Left lung (tissue), 4 donors: ENCODE measurements at regions not wholly inside any gene's neighbourhood (a gene's known extent, or its start where the extent isn't known, plus 50 kb on each side); places are given as distances from the start of the nearest gene placed in this dataset.

Experiments used
- ATAC-seq: fragments of 200-7000 bp; cut with Tn5 transposase; one replicate; pipeline ENCODE4 v1.9.1; 2020; ENCODE audit warnings: moderate library complexity
- DNase-seq, 4 donors: peaks; one replicate each; pipeline ENCODE4 v3.0.0-alpha.2; 2013 to 2020
- H3K27ac ChIP-seq, 2 donors: fragments of 200-600 bp; sonication (generic) in 1 of 2; one replicate each; pipeline versions ENCODE4 v1.5.0 to v1.8.0; 2020 to 2021
- H3K27me3 ChIP-seq, 2 donors: fragments of 200-600 bp; sonication (generic) in 1 of 2; one replicate each; pipeline versions ENCODE4 v1.5.0 to v1.8.0; 2020 to 2021
- H3K36me3 ChIP-seq, 2 donors: fragments of 200-600 bp; sonication (generic) in 1 of 2; one replicate each; pipeline versions ENCODE4 v1.5.0 to v1.8.0; 2020 to 2021
- H3K4me1 ChIP-seq, 2 donors: fragments of 200-600 bp; one replicate each; pipeline ENCODE4 v1.8.0; 2021
- H3K4me3 ChIP-seq, 2 donors: fragments of 200-600 bp; sonication (generic) in 1 of 2; one replicate each; pipeline versions ENCODE4 v1.5.0 to v1.8.0; 2020 to 2021; ENCODE audit warnings: mild to moderate bottlenecking in 1 of 2
- H3K9me3 ChIP-seq, 2 donors: fragments of 200-600 bp; sonication (generic) in 1 of 2; one replicate each; pipeline versions ENCODE4 v1.5.0 to v1.8.0; 2020 to 2021
- CTCF ChIP-seq, 2 donors: fragments of 200-600 bp; sonication (generic) in 1 of 2; IDR thresholded peaks; one replicate each; pipeline versions ENCODE4 v1.5.0 to v1.8.0; 2021; ENCODE audit warnings: antibody characterized with exemption in 2 of 2
- intact Hi-C, 2 donors: fragments of 100-400 bp; cut with DNase I; formaldehyde crosslinking; loops; one replicate each; pipeline versions ENCODE4 v1.11.2 to v1.14.2; 2022
- donor health status: DM: no; HTN: yes; CAD: no.
- donor health status: DM: no; HTN: no; CAD: no.

- Histone ChIP-seq H3K4me1 (no peaks in the 10 kb centered on the region), H3K4me3 (no peak overlapping the region), H3K27ac (no peak overlapping the region), H3K9me3 (no peaks in the 10 kb centered on the region), H3K36me3 (no peaks in the 10 kb centered on the region), H3K27me3 (peaks cover 21 to 88% of the 10 kb centered on the region in 2 donors)
- ATAC-seq (no peak), DNase-seq (no peak)
- no peak for TF ChIP-seq CTCF (IDR thresholded peaks at IDR 0.05)
- intact Hi-C loops = no loop called here
These were observed 290.6 kb downstream of the BMP7 start for GRCh38 chr20:56975838-56976237.

- Histone ChIP-seq H3K36me3 (no peaks in the 10 kb centered on the region), H3K4me1 (no peaks in the 10 kb centered on the region), H3K27me3 (peaks cover 21 to 83% of the 10 kb centered on the region in 2 donors), H3K9me3 (no peaks in the 10 kb centered on the region), H3K4me3 (no peak overlapping the region), H3K27ac (no peak overlapping the region)
- no peak for TF ChIP-seq CTCF (IDR thresholded peaks at IDR 0.05)
- intact Hi-C loops = no loop called here
- no peak for ATAC-seq
- peak in 1 of 4 donors; percentile 49 for DNase-seq
These were observed 290.1 kb downstream of the BMP7 start for GRCh38 chr20:56976336-56976735.

DNA sequence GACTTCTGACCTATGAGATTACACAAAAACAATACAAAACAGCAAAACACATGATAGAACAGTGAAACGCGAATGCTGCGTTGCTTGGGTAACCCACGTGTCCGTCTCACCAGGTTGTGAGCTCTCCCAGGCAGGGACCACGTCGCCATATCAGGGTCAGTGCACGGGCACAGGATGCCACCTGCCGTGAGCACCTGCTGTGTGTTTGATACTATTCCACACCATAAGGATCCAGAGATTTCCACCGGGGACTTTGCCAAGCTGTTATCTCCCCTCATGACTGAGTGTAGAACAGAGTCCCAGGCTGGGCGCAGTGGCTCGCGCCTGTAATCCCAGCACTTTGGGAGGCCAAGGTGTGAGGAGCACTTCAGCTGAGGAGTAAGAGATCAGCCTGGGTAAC, 288.0 kb downstream of the BMP7 start:
- no peaks in the 10 kb centered on the region for H3K4me1 ChIP-seq
- H3K4me3 ChIP-seq = no peak overlapping the region
- H3K9me3 ChIP-seq = no peaks in the 10 kb centered on the region
- no peak for TF ChIP-seq CTCF (IDR thresholded peaks at IDR 0.05)
- H3K27ac ChIP-seq = no peak overlapping the region
- peaks cover 21 to 63% of the 10 kb centered on the region in 2 donors for H3K27me3 ChIP-seq
- ATAC-seq (no peak), DNase-seq (peak in 1 of 4 donors; percentile 35)
- intact Hi-C loops = no loop called here
- H3K36me3 ChIP-seq = no peaks in the 10 kb centered on the region

DNA sequence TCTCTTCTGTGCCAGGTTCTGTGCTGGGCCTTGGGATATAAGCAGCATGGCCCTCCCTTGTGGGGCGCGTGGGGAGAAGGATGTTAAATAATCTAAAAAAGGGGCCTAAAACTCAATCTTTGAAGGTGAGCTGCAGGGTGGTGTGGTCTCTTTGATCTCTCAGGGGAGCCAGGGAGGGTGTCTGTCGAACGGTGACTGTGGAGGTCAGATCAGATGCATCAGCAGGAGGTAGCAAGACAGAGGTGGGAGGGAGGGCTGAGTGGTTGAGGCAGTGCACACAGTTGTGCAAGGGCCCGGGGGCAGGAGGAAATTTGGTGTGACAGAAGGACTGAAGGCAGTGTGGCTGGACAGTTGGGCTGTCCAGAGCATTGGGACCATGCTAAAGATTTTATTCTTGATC, 287.3 kb downstream of the BMP7 start:
- Histone ChIP-seq H3K4me3 (no peak overlapping the region), H3K4me1 (no peaks in the 10 kb centered on the region), H3K36me3 (no peaks in the 10 kb centered on the region), H3K9me3 (peaks cover 0 to 2% of the 10 kb centered on the region in 2 donors), H3K27ac (no peak overlapping the region), H3K27me3 (peaks cover 15 to 57% of the 10 kb centered on the region in 2 donors)
- DNase-seq (no peak), ATAC-seq (no peak)
- intact Hi-C loops = no loop called here
- no peak for TF ChIP-seq CTCF (IDR thresholded peaks at IDR 0.05)

DNA sequence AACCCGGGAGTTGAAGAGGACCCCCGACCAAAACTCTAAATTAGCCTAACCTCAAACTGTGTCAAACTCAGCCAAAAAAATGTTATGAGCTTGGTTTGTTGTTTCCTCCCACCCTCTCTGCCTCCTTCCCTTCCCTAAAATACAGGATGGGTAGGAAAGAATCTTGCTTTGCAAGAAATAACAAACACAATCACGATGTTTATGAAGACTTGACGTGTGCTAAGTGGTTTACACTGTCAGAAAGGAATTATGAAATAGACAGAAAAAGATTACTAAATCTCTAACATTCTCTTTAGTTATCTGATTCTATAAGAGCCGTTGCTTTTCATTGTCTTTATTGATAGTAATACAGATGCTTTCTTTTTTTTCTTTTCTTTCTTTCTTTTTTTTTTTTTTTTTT, 285.1 kb downstream of the BMP7 start:
- Histone ChIP-seq H3K27ac (no peak overlapping the region), H3K27me3 (peaks cover 0 to 35% of the 10 kb centered on the region in 2 donors), H3K9me3 (peaks cover 0 to 20% of the 10 kb centered on the region in 2 donors), H3K4me3 (no peak overlapping the region), H3K4me1 (no peaks in the 10 kb centered on the region), H3K36me3 (no peaks in the 10 kb centered on the region)
- intact Hi-C loops = no loop called here
- TF ChIP-seq CTCF (IDR thresholded peaks at IDR 0.05) = no peak
- DNase-seq (no peak), ATAC-seq (no peak)
